HL-60 (cell line): ENCODE measurements at regions not wholly inside any gene's neighbourhood (a gene's known extent, or its start where the extent isn't known, plus 50 kb on each side); places are given as distances from the start of the nearest gene placed in this dataset.

Source experiments
- DNase-seq, 2 experiments: peaks; one replicate each; pipeline ENCODE4 v3.0.0-alpha.2; 2010 to 2020; ENCODE audit warnings: low read depth in 1 of 2, low spot score in 1 of 2
- H3K27ac ChIP-seq: fragments of 250-450 bp; sonication (Bioruptor Pico); replicated peaks from 2 replicates; pipeline ENCODE4 v1.5.1; 2020; ENCODE audit warnings: mild to moderate bottlenecking, moderate library complexity
- H3K27me3 ChIP-seq: fragments of 250-450 bp; sonication (Bioruptor Pico); 2 replicates; pipeline ENCODE4 v1.5.1; 2021; ENCODE audit warnings: mild to moderate bottlenecking, moderate library complexity; ENCODE audit not compliant: insufficient read depth, poor library complexity, severe bottlenecking
- H3K4me3 ChIP-seq: replicated peaks from 2 replicates; pipeline ENCODE4 v1.5.1; 2011; ENCODE audit warnings: mild to moderate bottlenecking, control low read depth, low read length; ENCODE audit not compliant: insufficient read depth
- GABPA ChIP-seq: IDR thresholded peaks from 2 replicates; pipeline ENCODE4 v1.6.1; 2012; ENCODE audit warnings: low read depth
- POLR2AphosphoS5 ChIP-seq: IDR thresholded peaks from 2 replicates; pipeline ENCODE4 v1.6.1; 2012; ENCODE audit warnings: low read depth
- SPI1 ChIP-seq: IDR thresholded peaks from 2 replicates; pipeline ENCODE4 v1.6.1; 2012; ENCODE audit warnings: low read depth, mild to moderate bottlenecking, borderline replicate concordance
- TF ChIP-seq, protein P1 (sequence below): IDR thresholded peaks from 2 replicates; pipeline ENCODE4 v1.6.1; 2012; ENCODE audit warnings: low read depth; ENCODE audit not compliant: insufficient replicate concordance
- TF ChIP-seq, protein P2 (sequence below): IDR thresholded peaks from one replicate; pipeline ENCODE4 v1.5.1; 2011; ENCODE audit warnings: low read length, control low read depth, inconsistent platforms; ENCODE audit not compliant: insufficient read depth

DNA sequence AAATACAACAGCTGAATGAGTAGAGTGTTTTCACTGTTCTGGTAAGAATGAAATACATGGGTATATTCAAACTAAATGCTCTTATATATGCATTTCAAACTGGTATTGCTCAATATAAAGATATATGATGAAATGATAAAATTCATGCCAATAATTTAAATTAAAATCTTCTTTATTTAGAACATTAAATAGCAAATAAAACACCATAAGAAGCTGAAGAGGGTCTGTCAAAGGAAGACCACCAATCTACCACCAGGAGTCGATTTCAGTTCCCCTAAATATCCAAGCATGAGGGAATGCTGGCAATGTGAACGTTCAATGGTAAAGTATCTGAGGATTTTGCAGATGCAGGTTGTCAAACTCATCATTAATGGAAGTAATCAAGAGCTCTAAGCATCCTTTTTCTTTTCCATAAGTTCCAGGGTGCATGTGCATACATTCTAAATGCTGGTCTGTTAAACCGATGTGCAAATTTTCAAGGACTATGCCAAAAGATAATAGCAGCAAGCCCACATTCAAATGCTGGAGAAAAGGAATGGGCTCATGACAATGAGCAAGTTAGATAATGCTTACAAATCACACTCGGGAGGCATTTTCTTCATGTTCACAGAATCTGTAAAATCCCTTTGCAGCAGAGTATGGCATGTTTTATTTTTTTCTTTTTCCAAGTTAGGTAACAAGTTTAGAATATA lies 118.8 kb upstream of the MTAP start:
- no peak overlapping the region for H3K27ac ChIP-seq
- no peak for TF ChIP-seq GABPA
- TF ChIP-seq, protein P1, sequence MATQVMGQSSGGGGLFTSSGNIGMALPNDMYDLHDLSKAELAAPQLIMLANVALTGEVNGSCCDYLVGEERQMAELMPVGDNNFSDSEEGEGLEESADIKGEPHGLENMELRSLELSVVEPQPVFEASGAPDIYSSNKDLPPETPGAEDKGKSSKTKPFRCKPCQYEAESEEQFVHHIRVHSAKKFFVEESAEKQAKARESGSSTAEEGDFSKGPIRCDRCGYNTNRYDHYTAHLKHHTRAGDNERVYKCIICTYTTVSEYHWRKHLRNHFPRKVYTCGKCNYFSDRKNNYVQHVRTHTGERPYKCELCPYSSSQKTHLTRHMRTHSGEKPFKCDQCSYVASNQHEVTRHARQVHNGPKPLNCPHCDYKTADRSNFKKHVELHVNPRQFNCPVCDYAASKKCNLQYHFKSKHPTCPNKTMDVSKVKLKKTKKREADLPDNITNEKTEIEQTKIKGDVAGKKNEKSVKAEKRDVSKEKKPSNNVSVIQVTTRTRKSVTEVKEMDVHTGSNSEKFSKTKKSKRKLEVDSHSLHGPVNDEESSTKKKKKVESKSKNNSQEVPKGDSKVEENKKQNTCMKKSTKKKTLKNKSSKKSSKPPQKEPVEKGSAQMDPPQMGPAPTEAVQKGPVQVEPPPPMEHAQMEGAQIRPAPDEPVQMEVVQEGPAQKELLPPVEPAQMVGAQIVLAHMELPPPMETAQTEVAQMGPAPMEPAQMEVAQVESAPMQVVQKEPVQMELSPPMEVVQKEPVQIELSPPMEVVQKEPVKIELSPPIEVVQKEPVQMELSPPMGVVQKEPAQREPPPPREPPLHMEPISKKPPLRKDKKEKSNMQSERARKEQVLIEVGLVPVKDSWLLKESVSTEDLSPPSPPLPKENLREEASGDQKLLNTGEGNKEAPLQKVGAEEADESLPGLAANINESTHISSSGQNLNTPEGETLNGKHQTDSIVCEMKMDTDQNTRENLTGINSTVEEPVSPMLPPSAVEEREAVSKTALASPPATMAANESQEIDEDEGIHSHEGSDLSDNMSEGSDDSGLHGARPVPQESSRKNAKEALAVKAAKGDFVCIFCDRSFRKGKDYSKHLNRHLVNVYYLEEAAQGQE: no peak
- no peak for TF ChIP-seq POLR2AphosphoS5
- TF ChIP-seq, protein P2, sequence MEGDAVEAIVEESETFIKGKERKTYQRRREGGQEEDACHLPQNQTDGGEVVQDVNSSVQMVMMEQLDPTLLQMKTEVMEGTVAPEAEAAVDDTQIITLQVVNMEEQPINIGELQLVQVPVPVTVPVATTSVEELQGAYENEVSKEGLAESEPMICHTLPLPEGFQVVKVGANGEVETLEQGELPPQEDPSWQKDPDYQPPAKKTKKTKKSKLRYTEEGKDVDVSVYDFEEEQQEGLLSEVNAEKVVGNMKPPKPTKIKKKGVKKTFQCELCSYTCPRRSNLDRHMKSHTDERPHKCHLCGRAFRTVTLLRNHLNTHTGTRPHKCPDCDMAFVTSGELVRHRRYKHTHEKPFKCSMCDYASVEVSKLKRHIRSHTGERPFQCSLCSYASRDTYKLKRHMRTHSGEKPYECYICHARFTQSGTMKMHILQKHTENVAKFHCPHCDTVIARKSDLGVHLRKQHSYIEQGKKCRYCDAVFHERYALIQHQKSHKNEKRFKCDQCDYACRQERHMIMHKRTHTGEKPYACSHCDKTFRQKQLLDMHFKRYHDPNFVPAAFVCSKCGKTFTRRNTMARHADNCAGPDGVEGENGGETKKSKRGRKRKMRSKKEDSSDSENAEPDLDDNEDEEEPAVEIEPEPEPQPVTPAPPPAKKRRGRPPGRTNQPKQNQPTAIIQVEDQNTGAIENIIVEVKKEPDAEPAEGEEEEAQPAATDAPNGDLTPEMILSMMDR: no peak
- TF ChIP-seq SPI1: no peak

DNA sequence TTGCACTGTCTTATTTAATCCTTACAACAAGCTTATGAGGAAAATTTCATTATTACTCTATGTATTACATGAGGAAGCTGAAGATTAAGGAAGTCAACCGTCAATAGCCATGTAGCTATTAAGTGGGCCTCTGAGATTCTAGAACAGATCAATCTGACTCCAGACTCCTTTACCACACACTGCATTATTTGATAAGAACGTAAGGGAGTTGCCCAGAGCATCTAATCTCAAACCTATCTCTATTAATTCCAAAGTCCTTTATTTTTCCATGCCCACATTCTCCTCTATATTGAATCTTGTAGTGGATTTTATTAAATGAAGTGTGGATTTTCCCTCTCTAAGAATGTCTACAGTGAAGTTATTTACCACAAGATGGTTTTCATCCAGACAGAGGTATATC lies 118.2 kb upstream of the MTAP start:
- no peak overlapping the region for H3K4me3 ChIP-seq
- no peaks in the 10 kb centered on the region for H3K27me3 ChIP-seq
- TF ChIP-seq, protein P2: no peak
- no peak for TF ChIP-seq GABPA
- TF ChIP-seq, protein P1: no peak
- no peak for TF ChIP-seq POLR2AphosphoS5
- no peak for DNase-seq
- H3K27ac ChIP-seq: no peak overlapping the region

More for the DNA sequence above, 118.8 kb upstream of the MTAP start:
- no peaks in the 10 kb centered on the region for H3K27me3 ChIP-seq
- no peak overlapping the region for H3K4me3 ChIP-seq
- DNase-seq: no peak

DNA sequence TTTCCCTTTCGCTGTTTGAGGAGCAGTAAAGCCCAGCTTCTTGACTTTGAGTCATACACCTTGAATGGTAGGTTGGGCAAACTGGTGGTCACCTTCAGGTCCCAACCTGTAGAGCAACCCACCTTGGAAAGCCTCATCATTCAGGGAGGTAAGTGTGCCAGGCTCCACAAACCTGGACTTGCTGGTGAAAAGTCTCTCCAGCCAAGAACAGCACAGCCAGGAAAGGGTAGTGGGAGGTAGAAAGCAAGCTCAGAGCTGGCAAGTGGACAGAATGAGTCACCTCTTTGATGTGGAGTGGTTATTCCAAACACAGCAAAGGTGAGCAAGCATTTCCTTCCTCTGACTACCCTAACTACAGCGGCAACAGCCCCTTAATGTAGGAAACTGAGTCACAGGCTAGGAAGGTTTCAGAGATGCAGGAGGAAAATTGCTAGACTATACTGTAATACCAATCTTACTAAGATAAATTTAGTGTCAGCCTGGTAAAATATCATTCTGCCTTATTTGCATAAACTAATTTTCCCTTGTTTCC lies 117.5 kb upstream of the MTAP start:
- H3K27ac ChIP-seq: no peak overlapping the region
- no peak overlapping the region for H3K4me3 ChIP-seq
- TF ChIP-seq SPI1: no peak
- TF ChIP-seq, protein P2: no peak
- TF ChIP-seq GABPA: no peak
- no peaks in the 10 kb centered on the region for H3K27me3 ChIP-seq
- DNase-seq: no peak

DNA sequence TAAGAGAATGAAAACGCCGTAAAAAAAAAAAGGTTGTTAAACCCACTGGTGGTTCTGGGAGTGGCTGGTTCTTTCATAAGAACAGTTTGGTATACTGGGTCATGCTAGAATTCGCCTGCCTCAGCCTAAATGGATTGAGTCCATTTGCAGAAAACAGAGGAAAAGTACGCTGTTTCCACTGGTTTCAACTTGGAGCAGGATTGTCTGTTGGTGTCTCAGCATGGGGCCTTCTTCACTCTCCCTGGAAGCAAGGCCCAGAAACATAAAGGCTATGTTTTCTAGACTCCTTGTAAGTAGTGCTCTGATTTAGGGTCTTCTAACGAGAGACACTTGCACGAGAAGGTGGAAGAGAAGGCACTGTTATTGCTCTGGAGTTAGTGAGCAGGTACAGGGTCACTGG lies 116.9 kb upstream of the MTAP start:
- Histone ChIP-seq H3K27me3 (no peaks in the 10 kb centered on the region), H3K4me3 (no peak overlapping the region), H3K27ac (no peak overlapping the region)
- no peak for TF ChIP-seq POLR2AphosphoS5
- TF ChIP-seq GABPA: no peak
- TF ChIP-seq, protein P1: no peak
- no peak for TF ChIP-seq SPI1
- TF ChIP-seq, protein P2: no peak
- no peak for DNase-seq
